ENCODE measurements at regions not wholly inside any gene's neighbourhood (a gene's known extent, or its start where the extent isn't known, plus 50 kb on each side); places are given as distances from the start of the nearest gene placed in this dataset.

- TF ChIP-seq, protein P1, sequence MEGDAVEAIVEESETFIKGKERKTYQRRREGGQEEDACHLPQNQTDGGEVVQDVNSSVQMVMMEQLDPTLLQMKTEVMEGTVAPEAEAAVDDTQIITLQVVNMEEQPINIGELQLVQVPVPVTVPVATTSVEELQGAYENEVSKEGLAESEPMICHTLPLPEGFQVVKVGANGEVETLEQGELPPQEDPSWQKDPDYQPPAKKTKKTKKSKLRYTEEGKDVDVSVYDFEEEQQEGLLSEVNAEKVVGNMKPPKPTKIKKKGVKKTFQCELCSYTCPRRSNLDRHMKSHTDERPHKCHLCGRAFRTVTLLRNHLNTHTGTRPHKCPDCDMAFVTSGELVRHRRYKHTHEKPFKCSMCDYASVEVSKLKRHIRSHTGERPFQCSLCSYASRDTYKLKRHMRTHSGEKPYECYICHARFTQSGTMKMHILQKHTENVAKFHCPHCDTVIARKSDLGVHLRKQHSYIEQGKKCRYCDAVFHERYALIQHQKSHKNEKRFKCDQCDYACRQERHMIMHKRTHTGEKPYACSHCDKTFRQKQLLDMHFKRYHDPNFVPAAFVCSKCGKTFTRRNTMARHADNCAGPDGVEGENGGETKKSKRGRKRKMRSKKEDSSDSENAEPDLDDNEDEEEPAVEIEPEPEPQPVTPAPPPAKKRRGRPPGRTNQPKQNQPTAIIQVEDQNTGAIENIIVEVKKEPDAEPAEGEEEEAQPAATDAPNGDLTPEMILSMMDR (IDR thresholded peaks at IDR 0.05), result no peak
- no peak for TF ChIP-seq POLR2A (IDR thresholded peaks at IDR 0.05)
Measured at GRCh38 chr3:137202941-137203340, 245.2 kb downstream of the IL20RB start.

All from uterus (tissue), 2 donors.